NCI-H1930 (cell line): ENCODE measurements at regions not wholly inside any gene's neighbourhood (a gene's known extent, or its start where the extent isn't known, plus 50 kb on each side); places are given as distances from the start of the nearest gene placed in this dataset.
"Not testable (repeated sequence)": the region's sequence is repeated elsewhere in the genome, so short reads cannot be mapped to it uniquely, and the experiment has no call there.

Source experiments
- DNase-seq, 2 experiments: peaks; one replicate each; lab custom pipeline; 2025; lab: John Stamatoyannopoulos, UW

DNA sequence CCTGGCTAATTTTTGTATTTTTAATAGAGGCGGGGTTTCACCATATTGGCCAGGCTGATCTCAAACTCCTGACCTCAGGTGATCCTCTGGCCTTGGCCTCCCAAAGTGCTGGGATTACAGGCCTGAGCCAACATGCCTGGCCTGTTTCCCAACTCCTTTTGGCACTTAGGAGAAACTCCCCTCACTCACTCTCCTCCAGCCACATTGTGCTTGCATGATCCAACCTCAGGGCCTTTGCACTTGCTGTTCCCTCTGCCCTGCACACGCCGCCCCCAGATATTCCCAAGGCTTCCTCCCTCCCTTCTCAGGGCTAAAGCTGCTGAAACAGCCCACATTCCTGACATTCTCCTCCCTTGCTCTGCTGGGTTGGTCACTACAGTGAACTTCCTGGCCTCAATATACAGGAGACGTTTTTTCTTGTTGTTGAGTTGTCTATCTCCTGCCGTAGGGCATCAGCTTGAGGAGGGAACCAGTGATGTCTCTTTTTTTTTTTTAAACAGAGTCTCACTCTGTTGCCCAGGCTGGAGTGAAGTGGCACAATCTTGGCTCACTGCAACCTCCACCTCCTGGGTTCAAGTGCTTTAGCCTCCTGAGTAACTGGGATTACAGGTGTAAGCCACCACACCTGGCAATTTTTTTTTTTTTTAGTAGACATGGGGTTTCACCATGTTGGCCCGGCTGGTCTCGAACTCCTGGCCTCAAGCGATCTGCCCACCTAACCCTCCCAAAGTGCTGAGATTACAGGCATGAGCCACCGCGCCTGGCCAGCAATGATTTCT, 61.4 kb upstream of the PTPN1 start:
- not testable (repeated sequence) for DNase-seq

DNA sequence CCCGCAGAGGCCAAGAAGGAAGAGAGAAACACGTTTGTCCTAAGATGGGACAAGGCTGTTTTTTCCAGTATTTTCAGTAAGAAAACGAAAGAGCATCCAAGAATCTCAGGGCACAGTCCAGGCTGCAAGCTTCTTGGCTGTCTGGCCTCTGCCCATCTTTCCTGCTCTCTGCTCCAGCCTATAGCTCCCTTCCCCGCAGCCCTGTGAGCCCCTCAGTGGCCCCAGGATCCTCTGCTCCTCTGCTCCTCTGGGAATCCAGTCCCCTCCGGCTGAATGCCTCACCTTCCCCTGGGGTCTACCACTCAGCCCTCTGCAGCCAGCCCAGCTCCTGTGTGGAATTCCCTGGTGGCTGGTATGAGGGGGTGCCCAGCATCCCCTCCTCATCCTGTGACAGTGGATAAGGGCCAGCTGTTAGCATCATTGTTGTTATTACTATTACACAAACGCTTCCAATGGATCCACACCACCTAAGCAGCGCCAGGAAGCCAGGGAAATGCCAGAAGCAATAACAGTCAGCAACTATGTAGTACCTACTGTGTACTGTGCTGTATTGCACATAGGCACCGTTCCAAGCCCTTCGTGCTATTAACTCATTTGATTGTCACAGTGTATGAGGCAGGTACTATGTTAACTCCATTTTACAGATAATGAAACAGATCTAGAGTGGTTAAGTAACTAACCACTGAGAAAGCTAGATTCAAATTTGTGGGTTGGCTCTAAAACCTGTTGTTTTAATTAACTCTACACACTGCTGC, 60.3 kb upstream of the PTPN1 start:
- DNase-seq = no peak

DNA sequence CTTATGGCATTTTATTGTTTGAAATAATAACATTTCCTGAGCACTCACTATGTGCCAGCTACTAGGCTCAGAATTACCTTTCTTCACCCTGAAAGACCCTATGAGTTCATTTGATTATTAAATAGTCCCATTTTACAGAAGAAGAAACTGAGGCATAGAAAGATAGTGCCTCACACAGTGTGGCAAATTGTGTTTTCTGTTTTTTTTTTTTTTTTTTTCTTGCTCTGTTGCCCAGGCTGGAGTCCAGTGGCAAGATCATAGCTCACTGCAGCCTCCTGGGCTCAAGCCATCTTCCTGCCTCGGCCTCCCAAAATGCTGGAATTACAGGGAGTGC, 59.7 kb upstream of the PTPN1 start:
- no peak for DNase-seq

DNA sequence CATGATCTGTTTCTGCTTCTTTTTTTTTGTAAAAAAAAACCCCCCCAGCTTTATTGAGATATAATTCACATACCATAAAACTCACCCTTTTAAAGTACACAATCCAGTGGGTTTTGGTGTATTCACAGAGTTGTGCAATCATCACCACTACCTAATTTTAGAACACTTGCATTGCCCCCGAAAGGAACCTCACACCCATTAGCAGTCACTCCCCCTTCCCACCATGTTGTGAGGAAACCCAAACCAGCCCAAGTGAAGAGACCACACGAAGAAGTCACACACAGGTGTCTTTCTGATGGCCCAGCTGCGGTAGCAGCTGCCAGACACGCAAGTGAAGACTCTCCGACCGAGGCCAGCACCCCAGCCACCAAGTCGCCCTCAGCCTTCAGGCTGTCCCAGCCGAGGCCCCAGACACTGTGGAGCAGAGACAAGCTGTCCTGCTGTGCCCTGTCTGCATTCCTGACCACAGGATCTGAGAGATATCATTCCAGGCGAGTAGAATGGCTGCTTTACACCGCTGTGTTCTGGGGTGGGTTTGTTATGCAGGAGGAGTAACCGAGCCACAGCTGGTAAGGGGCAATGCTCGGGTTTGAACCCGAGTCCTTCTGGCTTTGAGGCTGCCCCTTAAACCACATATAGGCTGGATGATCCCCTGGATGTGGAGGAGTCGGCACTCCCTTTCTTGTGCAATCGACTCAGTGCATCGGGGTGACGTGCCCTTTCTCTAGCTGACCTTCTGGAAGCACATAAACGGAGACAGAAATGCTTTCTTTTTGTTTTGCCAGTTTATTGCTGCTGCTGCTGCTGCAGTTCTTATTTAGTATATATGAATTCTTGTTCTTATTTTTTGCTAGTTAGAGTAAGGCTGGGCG, 59.1 kb upstream of the PTPN1 start:
- DNase-seq = no peak

DNA sequence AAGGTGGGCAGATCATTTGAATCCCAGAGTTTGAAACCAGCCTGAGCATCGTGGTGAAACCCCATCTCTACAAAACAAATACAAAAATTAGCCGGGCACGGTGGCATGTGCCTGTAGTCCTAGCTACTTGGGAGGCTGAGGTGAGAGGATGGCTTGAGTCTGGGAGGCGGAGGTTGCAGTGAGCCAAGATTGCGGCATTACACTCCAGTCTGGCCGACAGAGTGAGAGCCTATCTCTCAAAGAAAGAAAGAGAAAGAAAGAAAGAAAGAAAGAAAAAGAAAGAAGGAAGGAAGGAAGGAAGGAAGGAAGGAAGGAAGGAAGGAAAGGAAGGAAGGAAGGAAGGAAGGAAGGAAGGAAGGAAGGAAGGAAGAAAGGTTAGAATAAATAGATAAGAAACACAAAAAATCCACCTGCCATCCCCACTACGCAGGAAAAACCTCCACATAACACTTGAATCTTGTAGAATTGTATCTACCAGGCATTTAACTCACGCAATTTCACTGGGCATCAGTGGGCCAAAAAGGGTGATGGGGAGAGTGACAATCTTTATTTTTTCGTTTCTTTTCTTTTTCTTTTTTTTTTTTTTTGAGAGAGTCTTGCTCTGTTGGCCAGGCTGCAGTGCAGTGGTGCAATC, 58.3 kb upstream of the PTPN1 start:
- not testable (repeated sequence) for DNase-seq

DNA sequence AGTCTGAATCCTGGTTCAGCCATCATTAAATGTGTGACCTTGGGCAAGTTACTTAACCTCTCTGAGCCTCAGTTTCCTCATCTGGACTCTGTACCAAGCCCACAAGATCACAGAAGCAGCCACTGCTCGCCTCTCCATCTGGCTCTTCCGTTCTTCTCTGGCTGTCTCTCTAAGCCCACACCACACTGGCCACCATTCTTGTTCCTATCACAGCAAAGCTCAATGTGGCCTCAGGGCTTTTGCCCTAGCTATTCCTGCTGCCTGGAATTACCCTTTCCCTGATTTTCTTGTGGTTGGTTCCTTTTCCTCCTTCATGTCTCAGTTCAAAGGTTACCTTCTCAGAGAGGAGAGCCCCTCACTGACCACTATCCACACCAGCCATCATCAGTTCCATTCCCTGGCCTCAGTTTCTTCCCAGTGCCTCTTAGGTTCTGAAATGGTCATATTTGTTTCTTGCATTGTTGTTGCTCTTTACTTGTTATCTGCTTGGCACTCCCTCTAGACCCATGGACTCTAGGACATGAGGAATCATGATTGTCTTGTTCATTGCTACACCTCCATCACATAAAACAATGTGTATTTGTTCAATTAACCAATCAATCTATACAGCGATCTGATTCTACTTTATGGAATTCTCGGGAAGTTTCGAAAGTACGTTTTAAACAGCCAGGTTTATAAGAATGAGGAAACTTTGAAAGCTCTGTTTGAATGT, 56.5 kb upstream of the PTPN1 start:
- DNase-seq = no peak

DNA sequence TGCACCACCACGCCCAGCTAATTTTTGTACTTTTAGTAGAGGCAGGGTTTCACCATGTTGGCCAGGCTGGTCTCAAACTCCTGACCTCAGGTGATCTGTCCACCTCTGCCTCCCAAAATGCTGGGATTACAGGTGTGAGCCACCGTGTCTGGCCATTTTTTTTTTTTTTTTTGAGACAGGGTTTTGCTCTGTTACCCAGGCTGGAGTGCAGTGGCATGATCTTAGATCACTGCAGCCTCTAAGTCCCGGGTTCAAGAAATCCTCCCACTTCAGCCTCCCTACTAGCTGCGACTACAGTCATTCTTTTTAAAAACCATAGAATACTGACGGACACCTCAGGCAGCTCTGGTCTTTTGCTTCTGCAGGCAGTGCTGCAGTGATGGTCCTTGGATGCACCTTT, 54.9 kb upstream of the PTPN1 start:
- DNase-seq = not testable (repeated sequence)

DNA sequence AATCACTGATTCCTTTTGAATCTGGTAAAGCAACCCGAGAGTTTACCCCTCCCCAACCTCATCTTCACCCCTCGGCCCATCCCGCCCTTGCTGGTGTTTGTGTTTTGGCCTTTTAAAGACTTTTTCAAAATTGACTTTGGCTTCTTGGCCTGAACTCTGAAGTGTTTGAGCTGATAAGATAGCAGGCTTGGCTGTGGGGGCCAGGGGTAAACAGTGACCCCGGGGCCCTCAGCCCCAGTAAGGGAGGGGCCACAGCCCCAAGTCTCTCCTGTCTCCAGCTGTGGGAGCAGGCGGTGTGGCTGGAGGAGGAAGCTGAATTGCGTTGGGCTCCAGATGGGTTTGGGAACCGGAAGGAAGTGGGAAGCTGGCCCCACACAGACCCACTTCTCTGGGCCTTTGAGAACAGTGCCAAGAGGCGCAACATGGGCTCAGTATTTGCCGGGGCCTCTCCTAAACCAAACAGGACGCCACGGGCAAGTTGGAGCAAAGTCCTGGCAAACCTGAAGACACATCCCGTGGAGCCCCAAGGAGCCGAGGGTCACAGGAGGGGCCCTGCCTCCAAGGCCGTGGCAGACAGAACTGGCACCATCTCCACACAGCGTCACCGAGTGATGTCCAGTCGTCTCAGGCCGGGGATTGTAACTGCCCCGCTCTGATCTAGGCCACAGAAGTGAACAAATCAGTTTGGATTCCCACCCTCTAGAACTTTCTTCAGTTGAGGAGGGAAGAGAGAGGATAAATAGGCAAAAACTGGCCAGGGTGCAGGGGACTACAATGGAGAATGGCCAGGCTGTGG, 54.3 kb upstream of the PTPN1 start:
- DNase-seq = no peak

DNA sequence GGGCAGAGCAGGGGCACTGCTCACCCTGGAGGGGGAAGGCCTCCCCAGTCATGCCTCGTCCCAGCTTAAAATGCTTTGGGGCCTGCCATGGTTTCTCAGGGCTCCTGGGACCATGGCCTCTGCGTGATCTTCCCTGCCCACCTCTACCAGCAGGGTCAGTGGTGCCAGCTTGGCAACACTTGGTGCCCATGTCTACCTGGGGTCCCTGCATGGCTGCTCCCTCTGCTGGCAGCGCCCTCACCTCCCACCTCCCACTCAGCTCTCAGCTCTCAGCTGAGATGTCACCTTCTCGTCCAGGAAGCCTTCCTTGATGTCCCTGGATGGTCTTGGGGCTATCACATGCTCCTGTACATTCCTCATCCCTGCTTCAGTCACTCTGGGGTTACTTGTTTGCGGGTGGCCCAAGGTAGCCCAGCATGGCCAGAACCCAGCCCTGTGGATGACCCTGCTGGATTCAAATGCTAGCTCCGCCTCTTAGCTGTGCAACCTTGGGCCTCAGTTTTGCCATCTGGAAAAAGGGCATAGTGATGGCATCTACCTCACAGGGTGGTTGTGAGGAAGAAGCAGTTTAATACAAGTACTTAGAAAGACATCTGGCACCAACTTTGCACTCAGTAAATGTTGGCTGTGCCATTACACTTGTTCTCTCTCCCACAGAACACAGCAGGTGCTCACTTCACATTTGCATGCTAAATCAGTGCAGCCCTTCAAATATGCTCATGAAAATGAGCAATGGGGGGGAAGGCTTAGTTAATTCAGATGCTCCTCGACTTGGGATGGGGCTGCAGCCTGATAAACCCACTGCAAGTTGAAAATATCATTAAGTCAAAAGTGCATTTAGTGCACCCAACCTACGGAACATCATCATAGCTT, 53.5 kb upstream of the PTPN1 start:
- no peak for DNase-seq

DNA sequence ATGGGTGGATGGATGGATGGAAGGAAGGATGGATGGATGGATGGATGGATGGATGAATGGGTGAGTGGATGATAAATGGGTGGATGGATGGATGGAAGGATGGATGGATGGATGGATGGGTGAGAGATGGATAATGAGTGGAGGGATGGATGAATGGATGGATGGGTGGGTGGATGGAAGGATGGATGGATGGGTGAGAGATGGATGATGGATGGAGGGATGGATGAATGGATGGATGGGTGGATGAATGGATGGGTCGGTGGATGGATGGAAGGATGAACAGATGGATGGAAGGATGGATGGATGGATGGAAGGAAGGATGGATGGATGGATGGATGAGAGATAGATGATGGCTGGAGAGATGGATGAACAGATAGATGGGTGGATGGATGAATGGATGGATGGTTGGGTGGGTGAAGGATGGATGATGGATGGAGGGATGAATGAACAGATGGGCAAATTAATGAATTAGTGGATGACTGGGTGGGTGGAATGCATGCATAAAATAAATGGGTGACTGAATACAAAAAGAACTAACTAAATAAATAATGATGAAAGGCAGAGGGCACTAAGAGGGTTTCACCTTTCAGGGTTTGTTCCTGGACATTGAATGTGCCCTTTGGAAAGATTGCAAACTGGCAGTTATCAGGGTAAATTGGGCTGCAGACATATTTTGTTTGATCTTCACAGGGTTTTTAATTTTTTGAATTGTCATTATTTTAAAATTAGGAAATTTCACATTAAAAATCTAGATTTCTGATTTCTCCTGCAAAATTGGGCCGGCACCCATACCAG, 50.9 kb upstream of the PTPN1 start:
- DNase-seq = no peak

DNA sequence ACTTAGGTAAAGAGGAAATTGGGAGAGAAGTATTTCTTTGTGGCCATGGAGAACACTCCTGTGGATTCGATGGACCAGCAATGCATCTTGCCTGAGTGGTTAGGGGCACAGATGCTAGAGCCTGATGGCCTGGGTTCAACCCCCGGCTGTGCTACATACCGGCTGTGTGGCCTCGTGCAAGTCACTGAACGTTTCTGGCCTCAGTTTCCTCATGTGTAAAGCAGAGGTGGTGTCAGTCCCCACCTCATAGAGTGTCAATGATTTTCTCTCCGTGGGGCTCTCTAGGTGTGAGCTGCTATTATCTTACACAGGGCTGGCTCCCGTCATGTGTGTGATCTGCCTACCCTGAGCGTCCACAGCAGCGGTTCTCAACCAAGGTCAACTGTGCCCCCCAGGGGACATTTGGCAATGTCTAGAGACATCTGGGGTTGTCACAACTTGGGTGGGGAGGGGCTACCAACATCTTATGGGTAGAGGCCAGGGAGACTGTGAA, 50.0 kb upstream of the PTPN1 start:
- DNase-seq = no peak
